Loucy (cell line): ENCODE measurements at regions not wholly inside any gene's neighbourhood (a gene's known extent, or its start where the extent isn't known, plus 50 kb on each side); places are given as distances from the start of the nearest gene placed in this dataset.

Experiments used
- H2AFZ ChIP-seq: fragments of 200-600 bp; sonication (generic); 2 replicates; pipeline ENCODE4 v1.6.0; 2016; ENCODE audit warnings: antibody characterized with exemption, mild to moderate bottlenecking, low read length, moderate library complexity
- H3F3A ChIP-seq: fragments of 200-600 bp; 2 replicates; pipeline ENCODE4 v1.6.0; 2016; ENCODE audit warnings: antibody characterized with exemption, low read depth, mild to moderate bottlenecking
- H3K27me3 ChIP-seq: fragments of 200-600 bp; sonication (generic); 2 replicates; pipeline ENCODE4 v1.6.1; 2014; ENCODE audit warnings: low read length, mild to moderate bottlenecking; ENCODE audit not compliant: insufficient read depth, poor library complexity, severe bottlenecking
- H3K36me3 ChIP-seq: fragments of 200-600 bp; sonication (generic); 2 replicates; pipeline ENCODE4 v1.6.1; 2016; ENCODE audit warnings: low read length; ENCODE audit not compliant: insufficient read depth
- H3K4me1 ChIP-seq: fragments of 200-600 bp; sonication (generic); 2 replicates; pipeline ENCODE4 v1.5.1; 2014; ENCODE audit warnings: low read length, mild to moderate bottlenecking; ENCODE audit not compliant: insufficient read depth, poor library complexity, severe bottlenecking
- H3K4me2 ChIP-seq: fragments of 200-600 bp; sonication (generic); 2 replicates; pipeline ENCODE4 v1.6.0; 2014; ENCODE audit warnings: antibody characterized with exemption, low read length, low read depth, mild to moderate bottlenecking; ENCODE audit not compliant: poor library complexity, severe bottlenecking
- H3K4me3 ChIP-seq: fragments of 200-600 bp; sonication (generic); 2 replicates; pipeline ENCODE4 v1.5.1; 2014; ENCODE audit warnings: low read length, mild to moderate bottlenecking, mixed read lengths; ENCODE audit not compliant: poor library complexity, severe bottlenecking
- H3K79me2 ChIP-seq: fragments of 200-600 bp; sonication (generic); 2 replicates; pipeline ENCODE4 v1.6.1; 2014; ENCODE audit warnings: low read length; ENCODE audit not compliant: insufficient read depth
- H3K9ac ChIP-seq: fragments of 200-600 bp; sonication (generic); 2 replicates; pipeline ENCODE4 v1.6.0; 2014; ENCODE audit warnings: mild to moderate bottlenecking, low read depth, low read length, moderate library complexity; ENCODE audit not compliant: poor library complexity, severe bottlenecking
- H3K9me2 ChIP-seq: fragments of 200-600 bp; sonication (generic); replicated peaks from 2 replicates; pipeline ENCODE4 v1.6.1; 2016; ENCODE audit warnings: low read depth, low read length, mixed read lengths
- H3K9me3 ChIP-seq: fragments of 200-600 bp; sonication (generic); 2 replicates; pipeline ENCODE4 v1.6.1; 2014; ENCODE audit warnings: mild to moderate bottlenecking, antibody characterized with exemption, low read length, low read depth; ENCODE audit not compliant: insufficient read depth
- H4K20me1 ChIP-seq: fragments of 200-600 bp; sonication (generic); 2 replicates; pipeline ENCODE4 v1.6.0; 2014; ENCODE audit warnings: antibody characterized with exemption, low read length, mild to moderate bottlenecking; ENCODE audit not compliant: insufficient read depth, poor library complexity, severe bottlenecking
- CTCF ChIP-seq: fragments of 200-600 bp; sonication (generic); conservative IDR thresholded peaks from 2 replicates; pipeline ENCODE4 v1.5.1; 2014; ENCODE audit warnings: mild to moderate bottlenecking, antibody characterized with exemption, low read length
- EZH2phosphoT487 ChIP-seq: fragments of 200-600 bp; IDR thresholded peaks from 2 replicates; pipeline ENCODE4 v1.6.1; 2018; ENCODE audit warnings: antibody characterized with exemption, mild to moderate bottlenecking, moderate library complexity, borderline replicate concordance

DNA sequence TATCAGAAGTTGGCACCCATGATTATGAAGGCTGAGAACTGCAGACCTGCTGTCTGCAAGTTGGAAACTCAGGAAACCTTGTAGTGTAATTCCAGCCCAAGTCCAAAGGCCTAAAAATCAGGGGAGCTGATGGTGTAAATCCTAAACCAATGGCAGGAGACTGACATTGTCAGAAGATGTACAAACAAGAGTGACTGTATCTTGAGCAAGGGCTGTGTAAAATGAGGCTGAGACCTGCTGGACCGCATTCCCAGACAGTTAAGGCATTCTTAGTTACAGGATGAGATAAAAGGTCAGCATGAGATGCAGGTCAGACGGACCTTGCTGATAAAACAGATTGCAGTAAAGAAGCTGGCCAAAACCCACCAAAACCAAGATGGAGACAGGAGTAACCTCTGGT is 147.7 kb downstream of the COG6 start:
- no peak for TF ChIP-seq EZH2phosphoT487
- no peak for TF ChIP-seq CTCF
- Histone ChIP-seq H3K4me3 (no peak overlapping the region), H3K36me3 (no peaks in the 10 kb centered on the region), H3F3A (no peaks in the 10 kb centered on the region), H2AFZ (no peak overlapping the region), H3K4me2 (no peak overlapping the region), H3K27me3 (no peaks in the 10 kb centered on the region), H3K79me2 (no peaks in the 10 kb centered on the region), H3K9ac (no peak overlapping the region), H4K20me1 (no peaks in the 10 kb centered on the region), H3K9me2 (no peaks in the 10 kb centered on the region), H3K9me3 (no peaks in the 10 kb centered on the region; the same call in 1 of the 2 replicates), H3K4me1 (no peaks in the 10 kb centered on the region)

GRCh38 chr13:39803851-39804250 is 148.4 kb downstream of the COG6 start:
- Histone ChIP-seq H3K9ac (no peak overlapping the region), H3K9me3 (no peaks in the 10 kb centered on the region; the same call in 1 of the 2 replicates), H3K4me2 (no peak overlapping the region), H3K36me3 (no peaks in the 10 kb centered on the region), H3F3A (no peaks in the 10 kb centered on the region), H3K79me2 (no peaks in the 10 kb centered on the region), H3K4me3 (no peak overlapping the region), H2AFZ (no peak overlapping the region), H3K4me1 (no peaks in the 10 kb centered on the region), H3K9me2 (no peaks in the 10 kb centered on the region), H3K27me3 (no peaks in the 10 kb centered on the region), H4K20me1 (no peaks in the 10 kb centered on the region)
- TF ChIP-seq CTCF (no peak), EZH2phosphoT487 (no peak)

DNA sequence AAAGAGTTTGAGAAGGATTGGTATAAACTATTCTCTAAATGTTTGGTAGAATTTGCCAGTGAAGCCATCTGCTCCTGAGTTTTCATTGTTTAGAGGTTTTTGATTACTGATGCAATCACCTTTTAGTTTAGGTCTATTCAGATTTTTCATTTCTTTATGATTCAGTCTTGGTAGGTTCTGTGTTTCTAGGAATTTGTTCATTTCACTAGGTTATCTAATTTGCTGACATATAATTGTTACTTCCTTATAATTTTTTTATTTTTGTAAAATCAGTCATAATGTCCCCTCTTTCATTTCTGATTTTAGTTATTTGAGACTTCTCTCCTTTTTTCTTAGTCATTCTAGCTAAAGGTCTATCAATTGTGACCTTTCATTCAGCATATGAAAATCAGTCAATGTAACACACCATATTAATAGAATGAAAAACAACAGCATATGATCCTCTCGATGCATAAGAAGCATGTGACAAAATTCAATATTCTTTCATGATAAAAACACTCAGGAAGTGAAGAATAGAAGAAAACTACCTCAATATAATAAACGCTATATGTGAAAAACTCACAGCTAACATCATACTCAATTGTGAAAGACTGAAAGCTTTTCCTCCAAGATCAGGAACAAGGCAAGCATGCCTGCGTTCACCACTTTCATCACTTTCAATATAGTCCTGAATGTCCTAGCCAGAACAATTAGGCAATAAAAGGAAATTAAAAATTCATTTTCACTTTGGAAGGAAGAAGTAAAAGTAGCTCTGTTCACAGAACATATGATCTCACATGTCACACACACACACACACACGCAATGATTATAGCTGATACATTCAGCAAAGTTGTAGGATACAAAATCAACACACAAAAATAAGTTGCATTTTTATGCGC is 149.1 kb downstream of the COG6 start:
- Histone ChIP-seq H2AFZ (no peak overlapping the region), H3K36me3 (no peaks in the 10 kb centered on the region), H3K9me2 (no peaks in the 10 kb centered on the region), H3K27me3 (no peaks in the 10 kb centered on the region), H3K9me3 (no peaks in the 10 kb centered on the region; the same call in 1 of the 2 replicates), H3K4me1 (no peaks in the 10 kb centered on the region), H3F3A (no peaks in the 10 kb centered on the region), H3K4me2 (no peak overlapping the region), H3K9ac (no peak overlapping the region), H3K79me2 (no peaks in the 10 kb centered on the region), H3K4me3 (no peak overlapping the region), H4K20me1 (no peaks in the 10 kb centered on the region)
- TF ChIP-seq CTCF (no peak), EZH2phosphoT487 (no peak)
